HPDE6-E6E7 (cell line): ENCODE measurements at regions not wholly inside any gene's neighbourhood (a gene's known extent, or its start where the extent isn't known, plus 50 kb on each side); places are given as distances from the start of the nearest gene placed in this dataset.
A peak's percentile ranks its signal among the peaks of the same experiment; 100 is the strongest.
"Not testable (repeated sequence)": the region's sequence is repeated elsewhere in the genome, so short reads cannot be mapped to it uniquely, and the experiment has no call there.

Experiments used
- DNase-seq: peaks from one replicate; pipeline ENCODE4 v3.0.0; 2011; ENCODE audit warnings: missing footprints; ENCODE audit errors: extremely low spot score

GRCh38 chr6:153563001-153563400 is 431.9 kb upstream of the RGS17 start:
- no peak for DNase-seq

- DNase-seq = peak; percentile 20
Measured at GRCh38 chr6:153553627-153554026, 422.5 kb upstream of the RGS17 start.

- no peak for DNase-seq
Measured at GRCh38 chr6:153539602-153540001, 408.5 kb upstream of the RGS17 start.

- DNase-seq = no peak
Measured at GRCh38 chr6:153538491-153538890, 407.4 kb upstream of the RGS17 start.

- no peak for DNase-seq
Measured at GRCh38 chr6:153537422-153537821, 406.3 kb upstream of the RGS17 start.

- no peak for DNase-seq
Measured at GRCh38 chr6:153526479-153526878, 395.4 kb upstream of the RGS17 start.

- no peak for DNase-seq
Measured at GRCh38 chr6:153525998-153526397, 394.9 kb upstream of the RGS17 start.

- DNase-seq = no peak
Measured at GRCh38 chr6:153523390-153523789, 392.3 kb upstream of the RGS17 start.

- DNase-seq = peak; percentile 22
Measured at GRCh38 chr6:153511896-153512496, 380.9 kb upstream of the RGS17 start.

GRCh38 chr6:153503810-153504209 is 372.7 kb upstream of the RGS17 start:
- no peak for DNase-seq

GRCh38 chr6:153493501-153493900 is 362.4 kb upstream of the RGS17 start:
- no peak for DNase-seq

- DNase-seq = no peak
Measured at GRCh38 chr6:153489479-153489878, 358.4 kb upstream of the RGS17 start.

GRCh38 chr6:153488267-153488666 is 357.2 kb upstream of the RGS17 start:
- no peak for DNase-seq

GRCh38 chr6:153485072-153485471 is 354.0 kb upstream of the RGS17 start:
- no peak for DNase-seq

- peak; percentile 25 for DNase-seq
Measured at GRCh38 chr6:153484056-153484455, 353.0 kb upstream of the RGS17 start.

GRCh38 chr6:153476243-153476642 is 345.2 kb upstream of the RGS17 start:
- no peak for DNase-seq

GRCh38 chr6:153465050-153465449 is 334.0 kb upstream of the RGS17 start:
- no peak for DNase-seq

GRCh38 chr6:153449279-153449678 is 318.2 kb upstream of the RGS17 start:
- no peak for DNase-seq

GRCh38 chr6:153442749-153443148 is 311.7 kb upstream of the RGS17 start:
- not testable (repeated sequence) for DNase-seq

- no peak for DNase-seq
Measured at GRCh38 chr6:153442096-153442495, 311.0 kb upstream of the RGS17 start.

- no peak for DNase-seq
Measured at GRCh38 chr6:153437193-153437592, 306.1 kb upstream of the RGS17 start.

- DNase-seq = no peak
Measured at GRCh38 chr6:153436351-153436750, 305.3 kb upstream of the RGS17 start.

- DNase-seq = no peak
Measured at GRCh38 chr6:153435787-153436186, 304.7 kb upstream of the RGS17 start.

- DNase-seq = no peak
Measured at GRCh38 chr6:153425536-153425935, 294.5 kb upstream of the RGS17 start.
